Hepatocyte (in vitro differentiated cells): ENCODE measurements at regions not wholly inside any gene's neighbourhood (a gene's known extent, or its start where the extent isn't known, plus 50 kb on each side); places are given as distances from the start of the nearest gene placed in this dataset.

Experiments used
- EZH2 ChIP-seq: fragments of 200-600 bp; sonication (generic); IDR thresholded peaks from 2 replicates; pipeline ENCODE4 v1.6.1; 2016; ENCODE audit warnings: antibody characterized with exemption, mild to moderate bottlenecking, borderline replicate concordance
- TF ChIP-seq, protein P1 (sequence below): fragments of 200-600 bp; sonication (generic); IDR thresholded peaks from 2 replicates; pipeline ENCODE4 v1.5.1; 2016; ENCODE audit warnings: antibody characterized with exemption, mild to moderate bottlenecking; ENCODE audit not compliant: poor library complexity

DNA sequence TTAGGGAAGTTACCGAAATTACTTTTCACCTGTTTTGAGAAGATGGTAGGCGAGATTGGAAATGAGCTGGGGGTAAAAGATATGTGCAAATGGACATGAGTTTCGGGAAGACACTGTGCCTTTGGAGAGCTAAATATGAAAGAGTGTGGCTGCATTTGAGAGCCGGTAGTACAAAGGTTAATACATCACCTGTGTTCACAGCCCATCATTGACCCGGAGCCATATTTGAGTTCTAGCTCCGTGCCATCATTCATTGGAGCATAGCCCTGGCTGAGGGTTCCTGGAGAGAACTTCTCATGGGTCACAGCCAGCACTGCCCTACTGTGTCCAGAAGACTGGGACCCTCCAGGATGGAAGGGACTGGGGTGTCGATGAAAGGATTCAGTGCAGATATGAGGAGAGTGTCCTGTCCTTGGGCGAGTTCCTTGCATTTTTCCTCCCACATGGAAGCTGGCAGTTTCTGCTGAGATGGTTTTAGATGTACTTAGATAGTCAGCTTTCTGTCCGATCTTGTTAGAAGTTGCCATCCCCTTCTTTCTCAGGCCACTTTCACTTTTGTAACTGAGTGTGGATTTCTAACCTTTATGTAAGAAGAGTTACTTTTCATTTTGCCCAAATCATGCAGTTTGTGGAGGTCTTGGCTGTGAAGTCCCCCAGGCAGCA is 138.8 kb downstream of the JCAD start:
- TF ChIP-seq, protein P1, sequence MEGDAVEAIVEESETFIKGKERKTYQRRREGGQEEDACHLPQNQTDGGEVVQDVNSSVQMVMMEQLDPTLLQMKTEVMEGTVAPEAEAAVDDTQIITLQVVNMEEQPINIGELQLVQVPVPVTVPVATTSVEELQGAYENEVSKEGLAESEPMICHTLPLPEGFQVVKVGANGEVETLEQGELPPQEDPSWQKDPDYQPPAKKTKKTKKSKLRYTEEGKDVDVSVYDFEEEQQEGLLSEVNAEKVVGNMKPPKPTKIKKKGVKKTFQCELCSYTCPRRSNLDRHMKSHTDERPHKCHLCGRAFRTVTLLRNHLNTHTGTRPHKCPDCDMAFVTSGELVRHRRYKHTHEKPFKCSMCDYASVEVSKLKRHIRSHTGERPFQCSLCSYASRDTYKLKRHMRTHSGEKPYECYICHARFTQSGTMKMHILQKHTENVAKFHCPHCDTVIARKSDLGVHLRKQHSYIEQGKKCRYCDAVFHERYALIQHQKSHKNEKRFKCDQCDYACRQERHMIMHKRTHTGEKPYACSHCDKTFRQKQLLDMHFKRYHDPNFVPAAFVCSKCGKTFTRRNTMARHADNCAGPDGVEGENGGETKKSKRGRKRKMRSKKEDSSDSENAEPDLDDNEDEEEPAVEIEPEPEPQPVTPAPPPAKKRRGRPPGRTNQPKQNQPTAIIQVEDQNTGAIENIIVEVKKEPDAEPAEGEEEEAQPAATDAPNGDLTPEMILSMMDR, result no peak
- no peak for TF ChIP-seq EZH2
